Panc1 (cell line): ENCODE measurements at regions not wholly inside any gene's neighbourhood (a gene's known extent, or its start where the extent isn't known, plus 50 kb on each side); places are given as distances from the start of the nearest gene placed in this dataset.

Experiments
- ATAC-seq: fragments of 200-7000 bp; cut with Tn5 transposase; 2 replicates; pipeline ENCODE4 v1.9.1; 2020; ENCODE audit warnings: mild to moderate bottlenecking, moderate library complexity
- BruUV-seq: library from RNA; stranded (reverse); fragments of 400-500 nt; replicated peaks from 2 replicates; lab custom pipeline; 2021; lab: Mats Ljungman, UMichigan
- CTCF ChIA-PET: fragments of 300-600 bp; sonication (Branson Sonifier 250); formaldehyde crosslinking; loops from one replicate; lab custom pipeline; 2022; ENCODE audit warnings: antibody characterized with exemption; lab: Charles Lee
- POLR2A ChIA-PET: fragments of 300-600 bp; sonication (Branson Sonifier 250); formaldehyde crosslinking; loops from one replicate; lab custom pipeline; 2022; ENCODE audit warnings: antibody characterized with exemption; lab: Charles Lee
- DNase-seq: peaks from one replicate; pipeline ENCODE4 v3.0.0-alpha.2; 2010; ENCODE audit warnings: low read depth, low spot score
- H3K27ac ChIP-seq: 2 replicates; pipeline ENCODE4 v1.5.1; 2011; ENCODE audit warnings: mild to moderate bottlenecking, low read length, inconsistent platforms
- H3K27me3 ChIP-seq: fragments of 200-500 bp; sonication (Bioruptor generic); 2 replicates; pipeline ENCODE4 v1.6.0; 2014; ENCODE audit warnings: low read length, inconsistent platforms; ENCODE audit not compliant: control insufficient read depth, insufficient read depth
- H3K36me3 ChIP-seq: fragments of 200-500 bp; sonication (Bioruptor generic); 2 replicates; pipeline ENCODE4 v1.5.1; 2014; ENCODE audit warnings: inconsistent platforms, mild to moderate bottlenecking, low read length, moderate library complexity; ENCODE audit not compliant: control insufficient read depth, insufficient read depth
- H3K4me1 ChIP-seq: 2 replicates; pipeline ENCODE4 v1.5.1; 2011; ENCODE audit warnings: inconsistent platforms, mild to moderate bottlenecking, low read length, moderate library complexity; ENCODE audit not compliant: control insufficient read depth, insufficient read depth
- H3K4me3 ChIP-seq, 2 experiments: 2 replicates each; pipeline ENCODE4 v1.5.1; 2011 to 2012; ENCODE audit warnings: low read depth in 2 of 2, low read length in 2 of 2, mild to moderate bottlenecking in 2 of 2, inconsistent platforms in 1 of 2, moderate library complexity in 1 of 2
- H3K9me3 ChIP-seq: fragments of 200-500 bp; sonication (Bioruptor generic); 2 replicates; pipeline ENCODE4 v1.5.1; 2014; ENCODE audit warnings: low read depth, mild to moderate bottlenecking, inconsistent platforms, low read length, moderate library complexity; ENCODE audit not compliant: control insufficient read depth, insufficient read depth
- CTCF ChIP-seq: fragments of 450-650 bp; IDR thresholded peaks from 2 replicates; pipeline ENCODE4 v1.5.1; 2017; ENCODE audit warnings: mild to moderate bottlenecking
- POLR2AphosphoS5 ChIP-seq: IDR thresholded peaks from 2 replicates; pipeline ENCODE4 v1.6.1; 2012; ENCODE audit warnings: mild to moderate bottlenecking, low read depth, low read length, moderate library complexity
- REST ChIP-seq, 2 experiments: IDR thresholded peaks; 2 replicates each; pipeline ENCODE4 v1.6.1; 2011 to 2012; ENCODE audit warnings: low read depth in 2 of 2, control low read depth in 1 of 2, low read length in 1 of 2, mild to moderate bottlenecking in 1 of 2, moderate library complexity in 1 of 2; ENCODE audit not compliant: insufficient read depth in 1 of 2
- SIN3A ChIP-seq: IDR thresholded peaks from 2 replicates; pipeline ENCODE4 v1.6.1; 2012; ENCODE audit warnings: low read depth, mild to moderate bottlenecking, low read length, moderate library complexity, borderline replicate concordance; ENCODE audit not compliant: insufficient read depth
- TCF7L2 ChIP-seq: IDR thresholded peaks from 2 replicates; pipeline ENCODE4 v1.6.1; 2011; ENCODE audit warnings: mild to moderate bottlenecking, low read depth, low read length, inconsistent platforms
- in situ Hi-C: cut with HindIII; loops from 2 replicates; pipeline ENCODE4 v1.10.0; 2016; ENCODE audit warnings: low sequenced_read_pairs, low pct_unique_long_range_greater_than_20kb
- intact Hi-C: fragments of 100-400 bp; cut with micrococcal nuclease; formaldehyde crosslinking; loops from one replicate; pipeline ENCODE4 v1.10.0; 2022; ENCODE audit not compliant: unreplicated experiment

GRCh38 chr12:105574056-105574715 lies 243.7 kb downstream of the C12orf75 start:
- H3K9me3 ChIP-seq: no peaks in the 10 kb centered on the region
- H3K4me3 ChIP-seq: no peak overlapping the region
- no peaks in the 10 kb centered on the region for H3K4me1 ChIP-seq
- CTCF ChIA-PET: no interaction called here
- H3K27ac ChIP-seq: no peak overlapping the region
- H3K36me3 ChIP-seq: no peaks in the 10 kb centered on the region
- DNase-seq: no peak
- TF ChIP-seq POLR2AphosphoS5: no peak
- no peak for TF ChIP-seq TCF7L2
- no peak for TF ChIP-seq CTCF
- no peak for TF ChIP-seq SIN3A
- no peak for TF ChIP-seq REST (IDR thresholded peaks at IDR 0.05; ENCODE audit: insufficient read depth in 1 of 2, low read depth in 2 of 2, low read length in 1 of 2)
- BruUV-seq: no TSS peak
- no peak for ATAC-seq
- H3K27me3 ChIP-seq: no peaks in the 10 kb centered on the region
- in situ Hi-C loops: no loop called here
- POLR2A ChIA-PET: no interaction called here
- intact Hi-C loops: no loop called here

- Histone ChIP-seq H3K27ac (no peak overlapping the region), H3K36me3 (no peaks in the 10 kb centered on the region), H3K4me3 (no peak overlapping the region), H3K9me3 (no peaks in the 10 kb centered on the region), H3K27me3 (no peaks in the 10 kb centered on the region), H3K4me1 (no peaks in the 10 kb centered on the region)
- TF ChIP-seq POLR2AphosphoS5: no peak
- DNase-seq (no peak), ATAC-seq (no peak)
- POLR2A ChIA-PET: no interaction called here
- intact Hi-C loops: no loop called here
- BruUV-seq: no TSS peak
- in situ Hi-C loops: no loop called here
- CTCF ChIA-PET: no interaction called here
Observed at GRCh38 chr12:105575235-105575634, 244.7 kb downstream of the C12orf75 start.

- Histone ChIP-seq H3K4me1 (no peaks in the 10 kb centered on the region), H3K4me3 (no peak overlapping the region), H3K27ac (no peak overlapping the region), H3K36me3 (no peaks in the 10 kb centered on the region), H3K9me3 (no peaks in the 10 kb centered on the region), H3K27me3 (no peaks in the 10 kb centered on the region)
- intact Hi-C loops (no loop called here), in situ Hi-C loops (no loop called here)
- BruUV-seq: no TSS peak
- ChIA-PET POLR2A (no interaction called here), CTCF (no interaction called here)
- TF ChIP-seq CTCF: no peak
- TF ChIP-seq POLR2AphosphoS5: no peak
- TF ChIP-seq SIN3A: no peak
- TF ChIP-seq TCF7L2: no peak
- TF ChIP-seq REST (IDR thresholded peaks at IDR 0.05; ENCODE audit: insufficient read depth in 1 of 2, low read depth in 2 of 2, low read length in 1 of 2): no peak
- DNase-seq (no peak), ATAC-seq (no peak)
Observed at GRCh38 chr12:105576261-105576660, 245.8 kb downstream of the C12orf75 start.
